HG03159 (cell line): ENCODE measurements at regions not wholly inside any gene's neighbourhood (a gene's known extent, or its start where the extent isn't known, plus 50 kb on each side); places are given as distances from the start of the nearest gene placed in this dataset.
"Not testable (repeated sequence)": the region's sequence is repeated elsewhere in the genome, so short reads cannot be mapped to it uniquely, and the experiment has no call there.

Source experiments
- ATAC-seq: cut with Tn5 transposase; IDR thresholded peaks from one replicate; pipeline ENCODE4 v1.9.1; 2021; ENCODE audit warnings: mild to moderate bottlenecking, moderate library complexity; ENCODE audit not compliant: unreplicated experiment

- ATAC-seq: no peak
Observed at GRCh38 chr3:157859541-157859940, 246.7 kb downstream of the SHOX2 start.

DNA sequence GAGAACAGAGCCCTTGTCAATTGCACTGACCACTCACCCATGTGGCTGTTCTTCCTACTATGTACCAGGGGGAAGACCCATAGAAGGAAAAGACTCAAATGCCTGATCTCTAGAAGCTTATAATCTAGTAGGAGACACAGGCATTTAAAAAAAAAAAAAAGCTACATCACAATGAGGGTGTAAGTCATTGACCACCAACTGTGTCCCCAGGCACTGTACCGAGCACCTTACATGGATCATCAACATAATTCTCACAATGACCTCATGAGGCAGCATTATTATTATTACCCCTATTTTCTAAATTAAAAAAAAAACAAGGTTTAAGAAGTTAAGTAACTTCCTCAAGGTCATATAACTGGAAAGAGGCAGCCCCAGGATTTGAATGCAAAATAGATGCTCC is 247.4 kb downstream of the SHOX2 start:
- no peak for ATAC-seq

GRCh38 chr3:157857440-157857839 is 248.8 kb downstream of the SHOX2 start:
- ATAC-seq: no peak

- no peak for ATAC-seq
Observed at GRCh38 chr3:157856078-157856939, 249.9 kb downstream of the SHOX2 start.

DNA sequence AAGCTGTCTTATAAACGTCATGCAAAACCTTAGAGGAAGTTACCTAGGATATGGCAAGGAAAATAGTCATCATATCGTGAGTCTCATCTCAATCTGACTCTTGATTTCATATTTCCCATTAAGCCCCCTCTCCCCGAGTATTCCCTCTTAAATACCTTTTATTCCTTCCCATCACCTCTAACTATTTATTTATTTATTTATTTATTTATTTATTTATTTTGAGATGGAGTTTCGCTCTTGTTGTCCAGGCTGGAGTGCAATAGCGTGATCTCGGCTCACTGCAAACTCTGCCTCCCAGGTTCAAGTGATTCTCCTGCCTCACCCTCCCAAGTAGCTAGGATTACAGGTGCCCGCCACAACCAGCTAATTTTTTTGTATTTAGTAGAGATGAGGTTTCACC is 260.4 kb downstream of the SHOX2 start:
- not testable (repeated sequence) for ATAC-seq

- ATAC-seq: no peak
Observed at GRCh38 chr3:157844800-157845565, 261.2 kb downstream of the SHOX2 start.

GRCh38 chr3:157844216-157844615 is 262.0 kb downstream of the SHOX2 start:
- ATAC-seq: no peak

DNA sequence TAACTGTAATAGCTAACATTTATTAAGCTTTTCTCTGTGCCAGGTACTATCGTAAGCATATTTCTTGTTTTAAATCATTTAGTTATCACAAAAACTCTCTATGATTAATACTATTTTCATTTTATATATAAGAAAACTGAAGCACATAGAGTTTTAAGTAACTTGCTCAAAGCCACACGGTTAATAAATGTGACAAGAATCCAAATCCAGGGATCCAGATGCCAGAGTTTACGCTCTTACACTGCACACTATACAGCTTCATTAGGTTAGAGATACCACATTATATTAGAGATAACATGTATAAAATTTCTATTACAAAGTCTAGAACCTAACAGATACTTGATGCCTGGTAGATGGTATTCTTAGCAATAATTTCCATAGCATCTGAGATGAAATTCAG is 265.2 kb downstream of the SHOX2 start:
- no peak for ATAC-seq

GRCh38 chr3:157840564-157840963 is 265.7 kb downstream of the SHOX2 start:
- ATAC-seq: no peak

- no peak for ATAC-seq
Observed at GRCh38 chr3:157838457-157838856, 267.8 kb downstream of the SHOX2 start.

DNA sequence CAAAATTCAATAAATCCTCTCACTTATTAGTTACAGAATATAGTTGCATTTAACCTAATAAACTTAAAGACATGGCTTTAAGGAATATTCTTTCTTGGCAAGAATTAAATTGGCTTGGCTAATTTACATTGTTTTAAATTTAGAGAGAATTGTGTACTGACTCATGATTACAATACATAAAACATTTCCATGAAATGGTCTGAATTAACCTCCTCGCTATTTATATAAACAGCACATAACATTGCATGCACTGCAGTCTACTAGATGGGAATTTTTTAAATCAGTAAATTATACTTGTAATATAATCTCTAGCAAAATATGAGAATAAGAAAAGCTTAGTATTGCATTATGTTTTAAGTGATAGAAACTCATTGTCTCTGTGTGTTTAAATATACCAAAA is 268.9 kb downstream of the SHOX2 start:
- no peak for ATAC-seq

GRCh38 chr3:157836022-157836421 is 270.2 kb downstream of the SHOX2 start:
- ATAC-seq: no peak

- no peak for ATAC-seq
Observed at GRCh38 chr3:157832588-157832987, 273.6 kb downstream of the SHOX2 start.

- ATAC-seq: no peak
Observed at GRCh38 chr3:157830556-157831236, 275.5 kb downstream of the SHOX2 start.

DNA sequence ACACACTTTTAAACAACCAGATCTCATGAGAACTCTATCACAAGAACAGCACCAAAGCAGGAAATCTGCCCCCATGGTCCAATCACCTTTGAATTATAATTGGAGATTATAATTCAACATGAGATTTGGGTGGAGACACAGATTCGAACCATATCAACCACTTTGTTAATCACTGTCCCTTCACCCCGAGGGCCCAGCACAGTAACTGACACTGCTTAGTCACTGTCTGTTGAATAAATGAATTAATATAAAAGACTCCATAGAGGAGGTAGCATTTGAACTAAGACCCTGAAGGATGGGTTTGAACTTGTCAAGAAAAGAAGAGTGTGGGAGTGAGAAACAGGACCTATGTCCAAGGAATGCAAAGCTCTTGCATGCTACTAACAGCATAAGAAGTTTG is 276.4 kb downstream of the SHOX2 start:
- no peak for ATAC-seq

DNA sequence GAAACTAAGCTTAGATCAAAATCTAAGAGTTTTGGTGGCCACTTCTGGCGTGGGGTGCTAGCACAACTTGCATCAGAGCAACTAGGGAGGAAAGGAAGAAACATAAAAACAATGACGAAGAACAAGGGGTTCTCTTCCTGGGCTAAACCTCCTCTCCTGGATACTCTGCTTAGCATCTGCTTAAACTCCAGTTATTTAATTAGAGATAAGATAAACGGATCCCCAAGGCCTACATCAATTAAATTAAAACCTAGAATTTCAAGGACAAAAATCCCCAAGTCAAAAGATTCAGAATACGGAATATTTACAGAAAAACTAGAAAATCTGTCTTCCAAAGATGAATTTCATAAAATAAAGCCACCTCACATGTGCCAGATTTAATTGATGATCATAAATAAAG is 281.9 kb downstream of the SHOX2 start:
- no peak for ATAC-seq

DNA sequence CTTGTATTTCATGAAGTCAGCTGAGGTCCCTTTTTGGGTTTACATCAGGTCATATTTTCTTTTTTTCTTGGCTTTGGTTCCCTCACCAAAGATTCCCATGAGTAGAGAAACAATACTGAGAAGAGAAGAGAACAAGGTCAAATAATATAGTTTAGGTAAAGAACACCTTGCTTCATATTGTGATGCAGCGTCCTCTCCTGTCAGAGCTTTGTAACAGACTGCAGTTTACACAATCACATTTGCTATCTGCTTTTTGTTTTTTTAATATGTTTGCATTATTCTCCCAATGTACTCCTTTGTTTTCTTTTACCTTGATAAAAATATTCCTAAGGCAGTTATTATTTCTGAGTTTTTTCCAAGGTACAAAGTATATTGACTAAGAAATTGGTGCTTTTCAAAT is 283.2 kb downstream of the SHOX2 start:
- no peak for ATAC-seq

- no peak for ATAC-seq
Observed at GRCh38 chr3:157820157-157820517, 286.1 kb downstream of the SHOX2 start.

- ATAC-seq: no peak
Observed at GRCh38 chr3:157819270-157820156, 286.7 kb downstream of the SHOX2 start.

GRCh38 chr3:157816896-157817295 is 289.3 kb downstream of the SHOX2 start:
- no peak for ATAC-seq

DNA sequence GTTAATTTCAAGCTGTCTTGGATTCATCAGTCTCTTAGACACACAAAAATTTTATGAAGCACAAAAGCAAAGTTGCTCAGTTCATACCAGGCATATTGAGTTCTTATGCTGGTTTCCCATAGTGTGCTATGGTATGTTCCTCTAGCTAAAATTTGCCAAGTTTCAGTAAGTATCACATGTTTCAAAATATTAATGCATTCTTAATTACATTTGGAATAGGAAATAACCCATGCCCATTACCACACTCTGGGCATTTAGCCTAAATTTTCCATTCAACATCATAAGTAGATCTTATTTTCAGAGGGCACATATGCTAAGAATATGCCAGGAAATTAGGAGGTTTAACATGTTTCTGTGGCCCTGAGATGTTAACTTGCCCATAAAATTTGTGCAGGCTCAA is 289.9 kb downstream of the SHOX2 start:
- ATAC-seq: no peak
